Ovary (tissue), 7 donors: ENCODE measurements at regions not wholly inside any gene's neighbourhood (a gene's known extent, or its start where the extent isn't known, plus 50 kb on each side); places are given as distances from the start of the nearest gene placed in this dataset.

Experiments used
- DNase-seq, 5 donors: peaks; one replicate each; pipeline ENCODE4 v3.0.0-alpha.2; 2019 to 2020
- H3K27ac ChIP-seq, 2 donors: fragments of 200-600 bp; one replicate each; pipeline versions ENCODE4 v1.5.1 to v1.8.0; 2019 to 2022
- H3K27me3 ChIP-seq: fragments of 200-600 bp; one replicate; pipeline ENCODE4 v1.8.0; 2022
- H3K36me3 ChIP-seq: fragments of 200-600 bp; sonication (generic); one replicate; pipeline ENCODE4 v1.5.1; 2019
- H3K4me1 ChIP-seq: one replicate; pipeline ENCODE4 v1.8.1; 2013; ENCODE audit warnings: mild to moderate bottlenecking, moderate library complexity; ENCODE audit not compliant: insufficient read depth
- H3K4me3 ChIP-seq: fragments of 200-600 bp; sonication (generic); one replicate; pipeline ENCODE4 v1.5.1; 2017
- H3K9me3 ChIP-seq, 2 donors: fragments of 200-600 bp in 1 of 2; sonication (generic) in 1 of 2; one replicate each; pipeline versions ENCODE4 v1.5.1 to v1.8.1; 2013 to 2019; ENCODE audit warnings: mild to moderate bottlenecking in 1 of 2, moderate library complexity in 1 of 2
- EP300 ChIP-seq: sonication (generic); formaldehyde crosslinking; IDR thresholded peaks from one replicate; pipeline ENCODE4 v1.6.1; 2017; ENCODE audit warnings: antibody characterized with exemption
- POLR2A ChIP-seq: fragments of 450-650 bp; IDR thresholded peaks from one replicate; pipeline ENCODE4 v1.6.1; 2017; ENCODE audit warnings: antibody characterized with exemption, mild to moderate bottlenecking, moderate library complexity
- WGBS, 3 donors: extraction: QIAGEN DNeasy Blood & Tissue Kit in 1 of 3; methylation state at CpG; one replicate each; pipeline versions ENCODE4 v1.1.5 to v1.1.7; 2013 to 2017; 5-methylcytosine and 5-hydroxymethylcytosine counted together
- intact Hi-C, 4 donors: fragments of 100-400 bp; cut with DNase I; formaldehyde crosslinking; loops; one replicate each; pipeline versions ENCODE4 v1.11.0 to v1.15.1; 2022 to 2023
- TF ChIP-seq, protein P1 (sequence below), 3 donors: fragments of 450-650 bp in 2 of 3; fragments of 200-600 bp in 1 of 3; IDR thresholded peaks; one replicate each; pipeline versions ENCODE4 v1.5.1 to v1.8.0; 2016 to 2022; ENCODE audit warnings: antibody characterized with exemption in 3 of 3, mild to moderate bottlenecking in 1 of 3
- donor health status: DM: no; HTN: no; CAD: no; lungs with moderate emphysema.
- donor health status: DM: no; HTN: no; CAD: no.
- donor health status: Bipolar disorder and iron deficiency.
- donor health status: DM: no; HTN: no; CAD: no.
- donor health status: DM: yes; HTN: yes; CAD: no.

DNA sequence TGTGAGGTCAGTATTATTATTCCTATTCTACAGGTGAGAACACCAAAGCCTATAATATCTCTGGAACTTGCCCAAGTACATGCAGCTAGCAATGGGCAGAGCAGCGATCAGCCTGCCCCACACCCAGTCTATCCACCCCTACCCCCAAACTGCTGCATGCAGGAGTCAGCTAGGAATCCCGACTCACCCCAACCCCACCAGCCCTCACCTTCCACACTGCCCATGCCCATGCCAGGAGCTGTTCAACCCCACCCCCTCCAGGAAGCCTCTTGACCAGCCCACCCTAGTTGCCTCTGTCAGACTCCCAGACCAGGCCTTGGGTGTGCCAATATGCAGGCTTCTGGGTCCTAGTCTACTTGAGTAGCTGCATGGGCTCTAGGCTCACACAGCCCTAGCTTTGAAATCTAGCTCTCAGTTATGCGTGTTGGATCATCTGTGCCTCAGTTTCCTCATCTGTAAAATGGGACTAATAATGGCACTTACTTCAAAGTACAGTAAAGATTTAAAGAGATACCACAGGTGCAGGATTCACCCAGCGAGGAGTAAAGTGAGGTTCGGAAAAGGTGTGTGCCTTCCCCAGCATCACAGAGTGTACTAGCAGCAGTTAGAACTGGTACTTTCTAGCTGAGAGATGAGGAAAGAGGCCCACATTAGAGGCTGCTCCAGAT is 173.2 kb downstream of the VEGFA start:
- TF ChIP-seq, protein P1, sequence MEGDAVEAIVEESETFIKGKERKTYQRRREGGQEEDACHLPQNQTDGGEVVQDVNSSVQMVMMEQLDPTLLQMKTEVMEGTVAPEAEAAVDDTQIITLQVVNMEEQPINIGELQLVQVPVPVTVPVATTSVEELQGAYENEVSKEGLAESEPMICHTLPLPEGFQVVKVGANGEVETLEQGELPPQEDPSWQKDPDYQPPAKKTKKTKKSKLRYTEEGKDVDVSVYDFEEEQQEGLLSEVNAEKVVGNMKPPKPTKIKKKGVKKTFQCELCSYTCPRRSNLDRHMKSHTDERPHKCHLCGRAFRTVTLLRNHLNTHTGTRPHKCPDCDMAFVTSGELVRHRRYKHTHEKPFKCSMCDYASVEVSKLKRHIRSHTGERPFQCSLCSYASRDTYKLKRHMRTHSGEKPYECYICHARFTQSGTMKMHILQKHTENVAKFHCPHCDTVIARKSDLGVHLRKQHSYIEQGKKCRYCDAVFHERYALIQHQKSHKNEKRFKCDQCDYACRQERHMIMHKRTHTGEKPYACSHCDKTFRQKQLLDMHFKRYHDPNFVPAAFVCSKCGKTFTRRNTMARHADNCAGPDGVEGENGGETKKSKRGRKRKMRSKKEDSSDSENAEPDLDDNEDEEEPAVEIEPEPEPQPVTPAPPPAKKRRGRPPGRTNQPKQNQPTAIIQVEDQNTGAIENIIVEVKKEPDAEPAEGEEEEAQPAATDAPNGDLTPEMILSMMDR (IDR thresholded peaks at IDR 0.05), result no peak
- no peak for TF ChIP-seq POLR2A
- no peak for TF ChIP-seq EP300
- intact Hi-C loops, result no loop called here
- WGBS, 3 donors, result 95 to 99% (median 99%) methylated on average over 5 of the region's 5 CpGs
- no peak for DNase-seq
- Histone ChIP-seq H3K27ac (no peak overlapping the region), H3K27me3 (no peaks in the 10 kb centered on the region), H3K9me3 (no peaks in the 10 kb centered on the region), H3K36me3 (no peaks in the 10 kb centered on the region), H3K4me3 (no peak overlapping the region), H3K4me1 (no peaks in the 10 kb centered on the region)

- intact Hi-C loops, result no loop called here
- TF ChIP-seq POLR2A (no peak), EP300 (no peak)
- no peaks in the 10 kb centered on the region for H3K36me3 ChIP-seq
- H3K27me3 ChIP-seq, result no peaks in the 10 kb centered on the region
- whole genome bisulfite sequencing, 3 donors, result 86 to 99% (median 97%) methylated on average over 3 of the region's 3 CpGs
- H3K4me3 ChIP-seq, result no peak overlapping the region
- no peak for DNase-seq
- H3K4me1 ChIP-seq, result no peaks in the 10 kb centered on the region
- H3K9me3 ChIP-seq, result no peaks in the 10 kb centered on the region
- H3K27ac ChIP-seq, result no peak overlapping the region
Measured at GRCh38 chr6:43942616-43943015, 172.6 kb downstream of the VEGFA start.

DNA sequence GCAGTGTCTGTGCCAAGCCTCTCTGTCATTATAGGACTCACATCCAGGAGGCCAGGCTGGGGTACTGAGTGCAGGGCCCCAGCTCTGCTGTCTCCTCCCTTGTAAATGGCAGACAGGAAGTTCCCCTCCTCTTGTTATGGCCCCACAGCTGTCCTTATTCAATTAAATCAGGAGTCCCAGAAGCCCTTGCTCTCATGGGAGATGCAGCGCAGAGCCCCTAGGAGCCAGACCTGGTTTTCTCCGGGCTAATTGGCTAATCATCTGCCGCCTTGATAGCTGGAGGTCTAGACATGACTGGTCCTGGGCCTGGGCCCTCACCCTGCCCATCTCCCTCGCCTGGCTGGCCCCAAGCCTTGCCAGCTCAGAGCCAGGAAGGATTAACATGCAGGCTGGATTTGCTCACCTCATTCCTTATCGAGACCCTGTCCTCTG is 172.0 kb downstream of the VEGFA start:
- WGBS, 3 donors, result 76 to 81% (median 78%) methylated on average over 5 of the region's 5 CpGs
- TF ChIP-seq EP300, result no peak
- TF ChIP-seq POLR2A, result no peak
- TF ChIP-seq, protein P1 (IDR thresholded peaks at IDR 0.05), result no peak
- intact Hi-C loops, result no loop called here
- Histone ChIP-seq H3K9me3 (no peaks in the 10 kb centered on the region), H3K27ac (no peak overlapping the region), H3K4me1 (no peaks in the 10 kb centered on the region), H3K36me3 (no peaks in the 10 kb centered on the region), H3K4me3 (no peak overlapping the region), H3K27me3 (no peaks in the 10 kb centered on the region)
- DNase-seq, result no peak

GRCh38 chr6:43941174-43941573 is 171.2 kb downstream of the VEGFA start:
- 88 to 93% (median 92%) methylated on average over 5 of the region's 5 CpGs for WGBS, 3 donors
- Histone ChIP-seq H3K4me1 (no peaks in the 10 kb centered on the region), H3K27ac (no peak overlapping the region), H3K36me3 (no peaks in the 10 kb centered on the region), H3K4me3 (no peak overlapping the region), H3K9me3 (no peaks in the 10 kb centered on the region), H3K27me3 (no peaks in the 10 kb centered on the region)
- DNase-seq, result peak in 1 of 5 donors; percentile 5
- TF ChIP-seq, protein P1 (IDR thresholded peaks at IDR 0.05), result no peak
- TF ChIP-seq EP300, result no peak
- no peak for TF ChIP-seq POLR2A
- intact Hi-C loops, result no loop called here

GRCh38 chr6:43940393-43941087 is 170.5 kb downstream of the VEGFA start:
- no peaks in the 10 kb centered on the region for H3K36me3 ChIP-seq
- intact Hi-C loops, result no loop called here
- DNase-seq, result peak in 1 of 5 donors; percentile 2
- TF ChIP-seq EP300 (no peak), POLR2A (no peak)
- TF ChIP-seq, protein P1 (IDR thresholded peaks at IDR 0.05), result no peak
- no peak overlapping the region for H3K4me3 ChIP-seq
- H3K27me3 ChIP-seq, result no peaks in the 10 kb centered on the region
- H3K4me1 ChIP-seq, result no peaks in the 10 kb centered on the region
- H3K27ac ChIP-seq, result no peak overlapping the region
- 92 to 97% (median 97%) methylated on average over 10 of the region's 10 CpGs for WGBS, 3 donors
- H3K9me3 ChIP-seq, result no peaks in the 10 kb centered on the region
